Fibroblast of the aortic adventitia (primary cell): ENCODE measurements at regions not wholly inside any gene's neighbourhood (a gene's known extent, or its start where the extent isn't known, plus 50 kb on each side); places are given as distances from the start of the nearest gene placed in this dataset.

Experiments
- DNase-seq: peaks from one replicate; pipeline ENCODE4 v3.0.0-alpha.2; 2010; ENCODE audit warnings: low read depth
- H3K4me3 ChIP-seq: 2 replicates; pipeline ENCODE4 v1.5.1; 2011; ENCODE audit warnings: low read depth, mild to moderate bottlenecking, control low read depth, low read length, moderate library complexity
- CTCF ChIP-seq: IDR thresholded peaks from 2 replicates; pipeline ENCODE4 v1.5.1; 2011; ENCODE audit warnings: mild to moderate bottlenecking, low read length, control low read depth, inconsistent platforms; ENCODE audit not compliant: insufficient read depth

- no peak for TF ChIP-seq CTCF
- H3K4me3 ChIP-seq = no peak overlapping the region
- DNase-seq = no peak
These were observed 116.8 kb downstream of the TFAP2B start for GRCh38 chr6:50935442-50935841.

GRCh38 chr6:50936277-50936681 is 117.6 kb downstream of the TFAP2B start:
- H3K4me3 ChIP-seq = no peak overlapping the region
- TF ChIP-seq CTCF = no peak
- no peak for DNase-seq

GRCh38 chr6:50939931-50940330 is 121.3 kb downstream of the TFAP2B start:
- H3K4me3 ChIP-seq = no peak overlapping the region
- no peak for TF ChIP-seq CTCF
- no peak for DNase-seq

- no peak for TF ChIP-seq CTCF
- no peak for DNase-seq
These were observed 127.1 kb downstream of the TFAP2B start for GRCh38 chr6:50945789-50946188.

GRCh38 chr6:50952092-50952907 is 133.6 kb downstream of the TFAP2B start:
- peak; percentile 0 for DNase-seq
- H3K4me3 ChIP-seq = no peak overlapping the region
- no peak for TF ChIP-seq CTCF

More at GRCh38 chr6:50945789-50946188, 127.1 kb downstream of the TFAP2B start:
- no peak overlapping the region for H3K4me3 ChIP-seq

GRCh38 chr6:50956014-50956413 is 137.3 kb downstream of the TFAP2B start:
- no peak for DNase-seq
- TF ChIP-seq CTCF = no peak
- H3K4me3 ChIP-seq = no peak overlapping the region

- H3K4me3 ChIP-seq = no peak overlapping the region
- TF ChIP-seq CTCF = no peak
- no peak for DNase-seq
These were observed 139.6 kb downstream of the TFAP2B start for GRCh38 chr6:50958148-50958697.
